ENCODE measurements at regions not wholly inside any gene's neighbourhood (a gene's known extent, or its start where the extent isn't known, plus 50 kb on each side); places are given as distances from the start of the nearest gene placed in this dataset.
A peak's percentile ranks its signal among the peaks of the same experiment; 100 is the strongest.

DNA sequence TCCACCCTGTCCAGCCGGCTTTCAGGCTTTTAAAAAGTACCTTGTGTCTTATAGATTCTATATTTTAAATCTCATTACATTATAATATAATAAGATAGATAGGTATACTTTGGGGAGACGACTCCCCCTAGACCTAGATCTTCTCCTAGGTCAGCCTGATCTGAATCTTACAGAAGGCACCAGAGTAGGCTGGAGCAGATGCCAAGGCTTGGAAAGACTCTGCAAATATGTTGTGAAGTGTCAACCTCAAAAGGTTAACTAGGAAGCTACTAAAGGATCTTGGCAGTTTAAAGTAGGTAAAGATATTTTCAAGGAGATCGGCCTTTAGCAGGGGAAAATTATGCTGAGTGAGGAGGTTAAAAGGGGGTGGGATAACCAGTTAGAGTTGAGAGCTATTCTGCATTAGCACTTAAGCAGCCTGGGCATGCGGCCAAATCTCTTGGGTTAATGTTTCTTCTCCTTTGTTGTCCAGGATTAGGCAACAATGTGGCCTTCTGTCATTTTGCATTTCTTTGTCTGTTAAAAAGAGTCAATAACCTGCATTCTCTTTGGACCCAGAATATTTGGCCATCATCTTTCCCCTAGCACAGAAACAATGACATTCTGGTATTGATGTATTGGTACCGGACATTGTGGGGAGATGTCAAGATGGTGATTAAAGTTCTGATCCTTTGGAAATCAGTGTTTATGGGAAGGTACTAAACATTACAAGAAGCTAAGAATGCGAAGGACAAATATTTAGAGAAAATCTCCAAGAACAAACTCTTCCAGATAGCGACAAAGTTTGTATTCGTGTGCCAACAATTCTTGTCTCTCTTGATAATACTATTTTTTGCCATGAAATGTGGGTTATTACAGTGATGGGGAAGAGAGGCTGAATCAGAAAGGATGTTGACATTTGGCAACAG, 51.2 kb upstream of the DHX40 start (continued):
- TF ChIP-seq, protein P1, sequence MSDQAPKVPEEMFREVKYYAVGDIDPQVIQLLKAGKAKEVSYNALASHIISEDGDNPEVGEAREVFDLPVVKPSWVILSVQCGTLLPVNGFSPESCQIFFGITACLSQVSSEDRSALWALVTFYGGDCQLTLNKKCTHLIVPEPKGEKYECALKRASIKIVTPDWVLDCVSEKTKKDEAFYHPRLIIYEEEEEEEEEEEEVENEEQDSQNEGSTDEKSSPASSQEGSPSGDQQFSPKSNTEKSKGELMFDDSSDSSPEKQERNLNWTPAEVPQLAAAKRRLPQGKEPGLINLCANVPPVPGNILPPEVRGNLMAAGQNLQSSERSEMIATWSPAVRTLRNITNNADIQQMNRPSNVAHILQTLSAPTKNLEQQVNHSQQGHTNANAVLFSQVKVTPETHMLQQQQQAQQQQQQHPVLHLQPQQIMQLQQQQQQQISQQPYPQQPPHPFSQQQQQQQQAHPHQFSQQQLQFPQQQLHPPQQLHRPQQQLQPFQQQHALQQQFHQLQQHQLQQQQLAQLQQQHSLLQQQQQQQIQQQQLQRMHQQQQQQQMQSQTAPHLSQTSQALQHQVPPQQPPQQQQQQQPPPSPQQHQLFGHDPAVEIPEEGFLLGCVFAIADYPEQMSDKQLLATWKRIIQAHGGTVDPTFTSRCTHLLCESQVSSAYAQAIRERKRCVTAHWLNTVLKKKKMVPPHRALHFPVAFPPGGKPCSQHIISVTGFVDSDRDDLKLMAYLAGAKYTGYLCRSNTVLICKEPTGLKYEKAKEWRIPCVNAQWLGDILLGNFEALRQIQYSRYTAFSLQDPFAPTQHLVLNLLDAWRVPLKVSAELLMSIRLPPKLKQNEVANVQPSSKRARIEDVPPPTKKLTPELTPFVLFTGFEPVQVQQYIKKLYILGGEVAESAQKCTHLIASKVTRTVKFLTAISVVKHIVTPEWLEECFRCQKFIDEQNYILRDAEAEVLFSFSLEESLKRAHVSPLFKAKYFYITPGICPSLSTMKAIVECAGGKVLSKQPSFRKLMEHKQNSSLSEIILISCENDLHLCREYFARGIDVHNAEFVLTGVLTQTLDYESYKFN (CRISPR knock-in tag; conservative IDR thresholded peaks at IDR 0.05), result peak; percentile 91
- no peak for TF ChIP-seq ZFAT (CRISPR knock-in tag; conservative IDR thresholded peaks at IDR 0.05)
- no peak for TF ChIP-seq KDM4B (CRISPR knock-in tag; IDR thresholded peaks at IDR 0.05)
- TF ChIP-seq, protein P2, sequence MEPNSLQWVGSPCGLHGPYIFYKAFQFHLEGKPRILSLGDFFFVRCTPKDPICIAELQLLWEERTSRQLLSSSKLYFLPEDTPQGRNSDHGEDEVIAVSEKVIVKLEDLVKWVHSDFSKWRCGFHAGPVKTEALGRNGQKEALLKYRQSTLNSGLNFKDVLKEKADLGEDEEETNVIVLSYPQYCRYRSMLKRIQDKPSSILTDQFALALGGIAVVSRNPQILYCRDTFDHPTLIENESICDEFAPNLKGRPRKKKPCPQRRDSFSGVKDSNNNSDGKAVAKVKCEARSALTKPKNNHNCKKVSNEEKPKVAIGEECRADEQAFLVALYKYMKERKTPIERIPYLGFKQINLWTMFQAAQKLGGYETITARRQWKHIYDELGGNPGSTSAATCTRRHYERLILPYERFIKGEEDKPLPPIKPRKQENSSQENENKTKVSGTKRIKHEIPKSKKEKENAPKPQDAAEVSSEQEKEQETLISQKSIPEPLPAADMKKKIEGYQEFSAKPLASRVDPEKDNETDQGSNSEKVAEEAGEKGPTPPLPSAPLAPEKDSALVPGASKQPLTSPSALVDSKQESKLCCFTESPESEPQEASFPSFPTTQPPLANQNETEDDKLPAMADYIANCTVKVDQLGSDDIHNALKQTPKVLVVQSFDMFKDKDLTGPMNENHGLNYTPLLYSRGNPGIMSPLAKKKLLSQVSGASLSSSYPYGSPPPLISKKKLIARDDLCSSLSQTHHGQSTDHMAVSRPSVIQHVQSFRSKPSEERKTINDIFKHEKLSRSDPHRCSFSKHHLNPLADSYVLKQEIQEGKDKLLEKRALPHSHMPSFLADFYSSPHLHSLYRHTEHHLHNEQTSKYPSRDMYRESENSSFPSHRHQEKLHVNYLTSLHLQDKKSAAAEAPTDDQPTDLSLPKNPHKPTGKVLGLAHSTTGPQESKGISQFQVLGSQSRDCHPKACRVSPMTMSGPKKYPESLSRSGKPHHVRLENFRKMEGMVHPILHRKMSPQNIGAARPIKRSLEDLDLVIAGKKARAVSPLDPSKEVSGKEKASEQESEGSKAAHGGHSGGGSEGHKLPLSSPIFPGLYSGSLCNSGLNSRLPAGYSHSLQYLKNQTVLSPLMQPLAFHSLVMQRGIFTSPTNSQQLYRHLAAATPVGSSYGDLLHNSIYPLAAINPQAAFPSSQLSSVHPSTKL (CRISPR knock-in tag; IDR thresholded peaks at IDR 0.05), result peak; percentile 99
- peak; percentile 90 for TF ChIP-seq HMG20A (CRISPR knock-in tag; IDR thresholded peaks at IDR 0.05; ENCODE audit: borderline replicate concordance)
